Caco-2 (cell line): ENCODE measurements at regions not wholly inside any gene's neighbourhood (a gene's known extent, or its start where the extent isn't known, plus 50 kb on each side); places are given as distances from the start of the nearest gene placed in this dataset.

ENCODE experiments used
- BruUV-seq: library from RNA; stranded (reverse); fragments of 400-500 nt; replicated peaks from 2 replicates; lab custom pipeline; 2021; lab: Mats Ljungman, UMichigan
- CTCF ChIA-PET: fragments of 300-600 bp; sonication (Branson Sonifier 250); formaldehyde crosslinking; loops from one replicate; lab custom pipeline; 2022; ENCODE audit warnings: antibody characterized with exemption; lab: Charles Lee
- POLR2A ChIA-PET: fragments of 300-600 bp; sonication (Branson Sonifier 250); formaldehyde crosslinking; loops from one replicate; lab custom pipeline; 2022; ENCODE audit warnings: antibody characterized with exemption; lab: Charles Lee
- DNase-seq, 2 experiments: peaks; one replicate each; pipeline versions ENCODE4 v3.0.0 to v3.0.0-alpha.2; 2020 to 2022
- H3K27me3 ChIP-seq: replicated peaks from 2 replicates; pipeline ENCODE4 v1.6.0; 2011; ENCODE audit warnings: low read length; ENCODE audit not compliant: control insufficient read depth, insufficient read depth
- H3K36me3 ChIP-seq: 2 replicates; pipeline ENCODE4 v1.5.1; 2011; ENCODE audit warnings: low read length; ENCODE audit not compliant: control insufficient read depth, insufficient read depth
- H3K4me1 ChIP-seq: fragments of 250-450 bp; sonication (Bioruptor Pico); 2 replicates; pipeline ENCODE4 v1.5.1; 2020; ENCODE audit warnings: mild to moderate bottlenecking
- H3K4me3 ChIP-seq: 2 replicates; pipeline ENCODE4 v1.5.1; 2011; ENCODE audit warnings: low read depth, mild to moderate bottlenecking, control low read depth, low read length
- H3K9me3 ChIP-seq: fragments of 250-450 bp; sonication (Bioruptor Pico); 2 replicates; pipeline ENCODE4 v1.5.1; 2020; ENCODE audit warnings: mild to moderate bottlenecking, moderate library complexity
- H3K27ac Mint-ChIP-seq: one replicate; pipeline ENCODE4 v1.8.0; 2022; ENCODE audit warnings: mixed read lengths; ENCODE audit not compliant: unreplicated experiment
- H3K27me3 Mint-ChIP-seq: one replicate; pipeline ENCODE4 v1.8.0; 2022; ENCODE audit warnings: mixed read lengths; ENCODE audit not compliant: insufficient read depth, unreplicated experiment
- H3K36me3 Mint-ChIP-seq: one replicate; pipeline ENCODE4 v1.8.0; 2022; ENCODE audit warnings: mild to moderate bottlenecking, mixed read lengths; ENCODE audit not compliant: insufficient read depth, unreplicated experiment
- H3K4me1 Mint-ChIP-seq: one replicate; pipeline ENCODE4 v1.8.0; 2022; ENCODE audit warnings: low read depth, mixed read lengths; ENCODE audit not compliant: unreplicated experiment
- H3K4me3 Mint-ChIP-seq: one replicate; pipeline ENCODE4 v1.8.0; 2022; ENCODE audit warnings: mild to moderate bottlenecking, moderate library complexity, mixed read lengths; ENCODE audit not compliant: unreplicated experiment
- H3K9me3 Mint-ChIP-seq: one replicate; pipeline ENCODE4 v1.8.0; 2022; ENCODE audit warnings: mixed read lengths; ENCODE audit not compliant: unreplicated experiment
- CTCF ChIP-seq, 2 experiments: fragments of 200-600 bp in 1 of 2; IDR thresholded peaks; 1 replicate in 1 of 2; 2 replicates in 1 of 2; pipeline versions ENCODE4 v1.5.1 to v1.8.0; 2011 to 2022; ENCODE audit warnings: antibody characterized with exemption in 1 of 2, control low read depth in 1 of 2, inconsistent platforms in 1 of 2, low read depth in 1 of 2, low read length in 1 of 2, mild to moderate bottlenecking in 1 of 2, moderate library complexity in 1 of 2; ENCODE audit not compliant: insufficient read depth in 1 of 2, severe bottlenecking in 1 of 2, unreplicated experiment in 1 of 2
- intact Hi-C: fragments of 100-400 bp; cut with micrococcal nuclease; formaldehyde crosslinking; loops from one replicate; pipeline ENCODE4 v1.10.0; 2022; ENCODE audit not compliant: unreplicated experiment

DNA sequence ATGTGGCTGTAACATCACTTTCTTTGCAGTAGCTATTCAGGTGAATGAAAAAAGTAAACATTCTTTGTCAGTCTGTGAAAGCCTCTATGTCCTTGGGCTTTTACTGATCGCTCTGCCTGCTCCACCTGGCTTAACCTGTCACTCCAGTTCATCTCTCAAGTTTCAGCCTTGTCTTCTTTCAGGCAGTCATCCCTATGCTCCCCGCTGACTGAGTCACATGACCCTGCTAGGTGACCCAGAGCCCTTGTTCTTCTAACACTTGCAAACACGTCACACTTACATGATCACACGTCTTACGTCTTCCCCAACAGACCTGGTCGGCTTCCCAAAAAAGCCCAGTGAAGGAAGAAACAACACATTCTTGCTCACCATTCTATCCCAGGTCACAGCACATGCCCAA is 499.3 kb upstream of the TENM4 start:
- intact Hi-C loops = no loop called here

GRCh38 chr11:79939111-79939510 is 498.3 kb upstream of the TENM4 start:
- Histone ChIP-seq H3K4me1 (no peaks in the 10 kb centered on the region), H3K27me3 (no peaks in the 10 kb centered on the region), H3K9me3 (no peaks in the 10 kb centered on the region), H3K36me3 (no peaks in the 10 kb centered on the region), H3K4me3 (no peak overlapping the region)
- Mint-ChIP-seq H3K27ac (no peak overlapping the region), H3K9me3 (no peaks in the 10 kb centered on the region), H3K27me3 (peaks cover 24% of the 10 kb centered on the region), H3K4me1 (no peaks in the 10 kb centered on the region), H3K36me3 (no peaks in the 10 kb centered on the region), H3K4me3 (no peak overlapping the region)
- no TSS peak for BruUV-seq
- ChIA-PET POLR2A (no interaction called here), CTCF (no interaction called here)
- intact Hi-C loops = no loop called here
- no peak for DNase-seq
- TF ChIP-seq CTCF (IDR thresholded peaks at IDR 0.05; ENCODE audit: insufficient read depth in 1 of 2, low read depth in 1 of 2, low read length in 1 of 2, severe bottlenecking in 1 of 2, unreplicated experiment in 1 of 2) = no peak

More for the DNA sequence above, 499.3 kb upstream of the TENM4 start:
- peak; percentile 14 to 45 for DNase-seq
- CTCF ChIA-PET = no interaction called here
- Mint-ChIP-seq H3K36me3 (no peaks in the 10 kb centered on the region), H3K9me3 (no peaks in the 10 kb centered on the region), H3K27ac (no peak overlapping the region), H3K27me3 (peaks cover 20% of the 10 kb centered on the region), H3K4me3 (no peak overlapping the region), H3K4me1 (no peaks in the 10 kb centered on the region)
- no TSS peak for BruUV-seq
- no peaks in the 10 kb centered on the region for H3K27me3 ChIP-seq
- no peak for TF ChIP-seq CTCF (IDR thresholded peaks at IDR 0.05; ENCODE audit: insufficient read depth in 1 of 2, low read depth in 1 of 2, low read length in 1 of 2, severe bottlenecking in 1 of 2, unreplicated experiment in 1 of 2)
- POLR2A ChIA-PET = no interaction called here
- no peaks in the 10 kb centered on the region for H3K36me3 ChIP-seq
- H3K4me1 ChIP-seq = no peaks in the 10 kb centered on the region
- no peak overlapping the region for H3K4me3 ChIP-seq
- no peaks in the 10 kb centered on the region for H3K9me3 ChIP-seq

- Mint-ChIP-seq H3K4me3 (no peak overlapping the region), H3K27ac (no peak overlapping the region), H3K36me3 (no peaks in the 10 kb centered on the region), H3K27me3 (peaks cover 24% of the 10 kb centered on the region), H3K9me3 (no peaks in the 10 kb centered on the region), H3K4me1 (no peaks in the 10 kb centered on the region)
- Histone ChIP-seq H3K9me3 (no peaks in the 10 kb centered on the region), H3K4me3 (no peak overlapping the region), H3K4me1 (no peaks in the 10 kb centered on the region), H3K27me3 (no peaks in the 10 kb centered on the region), H3K36me3 (no peaks in the 10 kb centered on the region)
- intact Hi-C loops = no loop called here
- BruUV-seq = no TSS peak
- POLR2A ChIA-PET = no interaction called here
- CTCF ChIA-PET = no interaction called here
- no peak for DNase-seq
- TF ChIP-seq CTCF (IDR thresholded peaks at IDR 0.05; ENCODE audit: insufficient read depth in 1 of 2, low read depth in 1 of 2, low read length in 1 of 2, severe bottlenecking in 1 of 2, unreplicated experiment in 1 of 2) = no peak
These were observed 497.0 kb upstream of the TENM4 start for GRCh38 chr11:79937676-79938334.
